NT2/D1 (cell line): ENCODE measurements at regions not wholly inside any gene's neighbourhood (a gene's known extent, or its start where the extent isn't known, plus 50 kb on each side); places are given as distances from the start of the nearest gene placed in this dataset.

ENCODE experiments used
- DNase-seq: peaks from one replicate; pipeline ENCODE4 v3.0.0-alpha.2; 2011; ENCODE audit warnings: low read depth, low spot score
- H3K27me3 ChIP-seq: 2 replicates; pipeline ENCODE4 v1.6.0; 2011; ENCODE audit warnings: mild to moderate bottlenecking; ENCODE audit not compliant: insufficient read length, insufficient read depth
- H3K36me3 ChIP-seq: 2 replicates; pipeline ENCODE4 v1.6.1; 2011; ENCODE audit warnings: mild to moderate bottlenecking, low read length, mixed read lengths; ENCODE audit not compliant: insufficient read depth, insufficient read length
- H3K4me1 ChIP-seq: 2 replicates; pipeline ENCODE4 v1.5.1; 2011; ENCODE audit not compliant: insufficient read depth, insufficient read length
- H3K4me3 ChIP-seq: 2 replicates; pipeline ENCODE4 v1.5.1; 2011; ENCODE audit warnings: low read depth; ENCODE audit not compliant: insufficient read length
- H3K9ac ChIP-seq: 2 replicates; pipeline ENCODE4 v1.6.0; 2011; ENCODE audit warnings: low read depth; ENCODE audit not compliant: insufficient read length
- H3K9me3 ChIP-seq: 2 replicates; pipeline ENCODE4 v1.5.1; 2011; ENCODE audit warnings: mild to moderate bottlenecking, low read length; ENCODE audit not compliant: insufficient read depth
- SUZ12 ChIP-seq: IDR thresholded peaks from 2 replicates; pipeline ENCODE4 v1.6.1; 2011; ENCODE audit not compliant: insufficient read length, insufficient read depth; ENCODE audit errors: extremely low read depth
- YY1 ChIP-seq: IDR thresholded peaks from 2 replicates; pipeline ENCODE4 v1.6.1; 2011; ENCODE audit not compliant: insufficient read length, insufficient read depth
- ZNF274 ChIP-seq: IDR thresholded peaks from 2 replicates; pipeline ENCODE4 v1.6.1; 2011; ENCODE audit warnings: mild to moderate bottlenecking, low read depth, low read length

DNA sequence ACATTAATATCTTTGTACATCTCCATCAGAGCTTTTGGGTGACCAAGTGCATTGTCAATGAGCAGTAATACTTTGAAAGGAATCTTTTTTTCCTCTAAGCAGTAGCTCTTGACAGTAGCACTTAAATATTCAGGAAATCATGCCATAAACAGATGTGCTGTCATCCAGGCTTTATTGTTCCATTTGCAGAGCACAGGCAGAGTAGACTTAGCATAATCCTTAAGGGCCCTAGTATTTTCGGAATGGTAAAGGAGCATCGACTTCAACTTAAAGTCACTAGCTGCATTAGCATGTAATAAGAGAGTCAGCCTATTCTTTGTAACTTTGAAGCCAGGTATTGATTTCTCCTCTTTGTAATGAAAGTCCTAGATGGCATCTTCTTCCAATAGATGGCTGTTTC lies 121.8 kb upstream of the CWC22 start:
- DNase-seq: no peak
- H3K9ac ChIP-seq: no peak overlapping the region
- H3K9me3 ChIP-seq: no peaks in the 10 kb centered on the region
- H3K36me3 ChIP-seq: no peaks in the 10 kb centered on the region
- no peaks in the 10 kb centered on the region for H3K4me1 ChIP-seq
- TF ChIP-seq ZNF274 (no peak), YY1 (no peak), SUZ12 (no peak)
- no peaks in the 10 kb centered on the region for H3K27me3 ChIP-seq
- no peak overlapping the region for H3K4me3 ChIP-seq

- no peaks in the 10 kb centered on the region for H3K4me1 ChIP-seq
- peak; percentile 79 for DNase-seq
- TF ChIP-seq YY1 (peak; percentile 18), SUZ12 (no peak)
- no peak overlapping the region for H3K4me3 ChIP-seq
- H3K27me3 ChIP-seq: no peaks in the 10 kb centered on the region
- H3K9me3 ChIP-seq: no peaks in the 10 kb centered on the region
- H3K36me3 ChIP-seq: no peaks in the 10 kb centered on the region
- no peak overlapping the region for H3K9ac ChIP-seq
Observed at GRCh38 chr2:180125245-180125962, 118.3 kb upstream of the CWC22 start.

- no peaks in the 10 kb centered on the region for H3K27me3 ChIP-seq
- no peak overlapping the region for H3K4me3 ChIP-seq
- no peaks in the 10 kb centered on the region for H3K36me3 ChIP-seq
- H3K4me1 ChIP-seq: no peaks in the 10 kb centered on the region
- TF ChIP-seq ZNF274 (no peak), YY1 (no peak), SUZ12 (no peak)
- peak; percentile 28 for DNase-seq
- no peaks in the 10 kb centered on the region for H3K9me3 ChIP-seq
- H3K9ac ChIP-seq: no peak overlapping the region
Observed at GRCh38 chr2:180124273-180125139, 117.4 kb upstream of the CWC22 start.

DNA sequence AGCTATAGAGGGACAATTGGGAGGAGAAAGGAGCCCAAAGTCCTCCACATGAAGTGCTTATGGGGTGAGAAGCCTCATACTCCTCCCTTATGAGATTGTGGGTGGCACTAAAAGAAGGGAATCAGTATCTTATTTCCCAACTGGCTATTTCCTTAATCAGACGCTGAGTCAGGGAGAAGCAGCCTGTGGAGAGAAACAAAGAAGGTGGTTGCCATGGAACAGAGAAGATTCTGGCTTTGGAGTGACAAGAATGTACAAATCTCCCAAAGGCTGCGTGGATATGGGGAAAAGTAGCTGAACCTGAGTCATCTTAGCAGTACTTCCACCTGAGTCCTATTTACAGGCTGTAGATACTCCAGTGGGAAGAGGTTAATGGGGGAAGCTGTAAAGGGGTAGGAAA lies 115.8 kb upstream of the CWC22 start:
- Histone ChIP-seq H3K27me3 (no peaks in the 10 kb centered on the region), H3K4me1 (no peaks in the 10 kb centered on the region), H3K9ac (no peak overlapping the region), H3K36me3 (no peaks in the 10 kb centered on the region), H3K9me3 (no peaks in the 10 kb centered on the region), H3K4me3 (no peak overlapping the region)
- TF ChIP-seq YY1: no peak
- TF ChIP-seq SUZ12: no peak
- TF ChIP-seq ZNF274: no peak
- DNase-seq: no peak

DNA sequence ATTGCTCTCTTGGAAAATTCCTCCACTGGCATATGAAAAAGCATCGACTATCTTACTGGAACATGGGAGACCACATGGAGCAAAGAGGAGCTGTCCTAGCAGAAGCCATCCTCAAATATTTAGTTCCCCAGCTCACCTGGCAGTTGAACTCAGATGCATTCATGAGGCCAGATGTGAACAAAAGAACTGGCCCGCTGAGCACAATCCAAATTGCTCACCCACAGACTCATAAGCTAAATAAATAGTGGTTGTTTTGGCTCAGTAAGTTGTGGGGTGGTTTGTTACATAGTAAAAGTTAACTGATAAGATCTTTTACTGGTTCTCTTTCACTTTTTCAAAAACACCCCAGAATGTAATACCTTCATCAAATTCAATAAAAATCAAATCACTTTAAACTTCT lies 108.6 kb upstream of the CWC22 start:
- Histone ChIP-seq H3K9ac (no peak overlapping the region), H3K4me3 (no peak overlapping the region), H3K9me3 (no peaks in the 10 kb centered on the region), H3K27me3 (no peaks in the 10 kb centered on the region), H3K36me3 (no peaks in the 10 kb centered on the region), H3K4me1 (no peaks in the 10 kb centered on the region)
- TF ChIP-seq SUZ12: no peak
- TF ChIP-seq YY1: no peak
- TF ChIP-seq ZNF274: no peak
- no peak for DNase-seq

GRCh38 chr2:180115269-180115668 lies 108.2 kb upstream of the CWC22 start:
- no peak for TF ChIP-seq ZNF274
- TF ChIP-seq SUZ12: no peak
- no peak for TF ChIP-seq YY1
- no peaks in the 10 kb centered on the region for H3K36me3 ChIP-seq
- H3K9me3 ChIP-seq: no peaks in the 10 kb centered on the region
- no peak for DNase-seq
- no peak overlapping the region for H3K9ac ChIP-seq
- H3K27me3 ChIP-seq: no peaks in the 10 kb centered on the region
- H3K4me1 ChIP-seq: no peaks in the 10 kb centered on the region
- no peak overlapping the region for H3K4me3 ChIP-seq

GRCh38 chr2:180111901-180112300 lies 104.8 kb upstream of the CWC22 start:
- H3K36me3 ChIP-seq: no peaks in the 10 kb centered on the region
- no peaks in the 10 kb centered on the region for H3K4me1 ChIP-seq
- no peaks in the 10 kb centered on the region for H3K9me3 ChIP-seq
- no peaks in the 10 kb centered on the region for H3K27me3 ChIP-seq
- DNase-seq: no peak
- TF ChIP-seq SUZ12 (no peak), YY1 (no peak), ZNF274 (no peak)
- H3K4me3 ChIP-seq: no peak overlapping the region
- H3K9ac ChIP-seq: no peak overlapping the region
